Cardiac muscle cell (in vitro differentiated cells and primary cell): ENCODE measurements at regions not wholly inside any gene's neighbourhood (a gene's known extent, or its start where the extent isn't known, plus 50 kb on each side); places are given as distances from the start of the nearest gene placed in this dataset.
A peak's percentile ranks its signal among the peaks of the same experiment; 100 is the strongest.

Experiments used
- DNase-seq, 2 donors: peaks; one replicate each; pipeline versions ENCODE4 v3.0.0 to v3.0.0-alpha.2; 2010 to 2017; ENCODE audit warnings: low read depth in 1 of 2, low spot score in 1 of 2
- H3K27ac ChIP-seq: fragments of 200-600 bp; sonication (generic); 2 replicates; pipeline ENCODE4 v1.5.1; 2016
- H3K27me3 ChIP-seq: fragments of 200-600 bp; sonication (generic); 2 replicates; pipeline ENCODE4 v1.6.0; 2016; ENCODE audit warnings: control low read depth
- H3K36me3 ChIP-seq: fragments of 200-600 bp; sonication (generic); 2 replicates; pipeline ENCODE4 v1.5.1; 2016; ENCODE audit warnings: control low read depth
- H3K4me1 ChIP-seq: fragments of 200-600 bp; sonication (generic); 2 replicates; pipeline ENCODE4 v1.8.1; 2017; ENCODE audit warnings: low read depth, mild to moderate bottlenecking, mixed run types
- H3K4me3 ChIP-seq: fragments of 200-600 bp; sonication (generic); 2 replicates; pipeline ENCODE4 v1.5.1; 2016; ENCODE audit warnings: mild to moderate bottlenecking
- H3K9me3 ChIP-seq: fragments of 200-600 bp; sonication (generic); 2 replicates; pipeline ENCODE4 v1.5.1; 2017; ENCODE audit warnings: low read depth, mild to moderate bottlenecking, control low read depth
- TF ChIP-seq, protein P1 (sequence below): IDR thresholded peaks from 2 replicates; pipeline ENCODE4 v1.5.1; 2012; ENCODE audit warnings: low read depth, mild to moderate bottlenecking, low read length

DNA sequence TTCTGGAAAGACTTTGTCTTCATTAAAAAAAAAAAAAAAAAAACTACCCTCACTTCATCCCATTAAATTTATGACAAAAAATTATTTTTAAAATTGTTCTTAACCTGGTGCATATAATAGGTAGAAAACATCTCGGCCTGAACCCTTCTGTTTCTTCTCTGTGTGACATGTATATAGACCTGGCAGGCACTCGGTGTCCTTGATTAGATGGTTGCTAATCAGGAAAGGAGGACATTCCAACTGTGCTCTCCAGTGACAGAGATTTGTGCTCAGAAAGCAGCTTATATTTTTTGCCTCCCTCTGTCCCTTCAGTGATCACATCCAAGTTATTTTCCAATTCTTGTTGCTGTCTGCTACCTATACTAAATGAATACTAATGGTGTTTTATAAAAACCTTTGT is 355.6 kb downstream of the CBLL2 start:
- peaks cover 32% of the 10 kb centered on the region for H3K4me1 ChIP-seq
- DNase-seq = peak in 1 of 2 donors; percentile 59
- no peaks in the 10 kb centered on the region for H3K36me3 ChIP-seq
- no peak overlapping the region for H3K4me3 ChIP-seq
- no peaks in the 10 kb centered on the region for H3K9me3 ChIP-seq
- H3K27me3 ChIP-seq = no peaks in the 10 kb centered on the region
- TF ChIP-seq, protein P1, sequence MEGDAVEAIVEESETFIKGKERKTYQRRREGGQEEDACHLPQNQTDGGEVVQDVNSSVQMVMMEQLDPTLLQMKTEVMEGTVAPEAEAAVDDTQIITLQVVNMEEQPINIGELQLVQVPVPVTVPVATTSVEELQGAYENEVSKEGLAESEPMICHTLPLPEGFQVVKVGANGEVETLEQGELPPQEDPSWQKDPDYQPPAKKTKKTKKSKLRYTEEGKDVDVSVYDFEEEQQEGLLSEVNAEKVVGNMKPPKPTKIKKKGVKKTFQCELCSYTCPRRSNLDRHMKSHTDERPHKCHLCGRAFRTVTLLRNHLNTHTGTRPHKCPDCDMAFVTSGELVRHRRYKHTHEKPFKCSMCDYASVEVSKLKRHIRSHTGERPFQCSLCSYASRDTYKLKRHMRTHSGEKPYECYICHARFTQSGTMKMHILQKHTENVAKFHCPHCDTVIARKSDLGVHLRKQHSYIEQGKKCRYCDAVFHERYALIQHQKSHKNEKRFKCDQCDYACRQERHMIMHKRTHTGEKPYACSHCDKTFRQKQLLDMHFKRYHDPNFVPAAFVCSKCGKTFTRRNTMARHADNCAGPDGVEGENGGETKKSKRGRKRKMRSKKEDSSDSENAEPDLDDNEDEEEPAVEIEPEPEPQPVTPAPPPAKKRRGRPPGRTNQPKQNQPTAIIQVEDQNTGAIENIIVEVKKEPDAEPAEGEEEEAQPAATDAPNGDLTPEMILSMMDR = no peak
- no peak overlapping the region for H3K27ac ChIP-seq

DNA sequence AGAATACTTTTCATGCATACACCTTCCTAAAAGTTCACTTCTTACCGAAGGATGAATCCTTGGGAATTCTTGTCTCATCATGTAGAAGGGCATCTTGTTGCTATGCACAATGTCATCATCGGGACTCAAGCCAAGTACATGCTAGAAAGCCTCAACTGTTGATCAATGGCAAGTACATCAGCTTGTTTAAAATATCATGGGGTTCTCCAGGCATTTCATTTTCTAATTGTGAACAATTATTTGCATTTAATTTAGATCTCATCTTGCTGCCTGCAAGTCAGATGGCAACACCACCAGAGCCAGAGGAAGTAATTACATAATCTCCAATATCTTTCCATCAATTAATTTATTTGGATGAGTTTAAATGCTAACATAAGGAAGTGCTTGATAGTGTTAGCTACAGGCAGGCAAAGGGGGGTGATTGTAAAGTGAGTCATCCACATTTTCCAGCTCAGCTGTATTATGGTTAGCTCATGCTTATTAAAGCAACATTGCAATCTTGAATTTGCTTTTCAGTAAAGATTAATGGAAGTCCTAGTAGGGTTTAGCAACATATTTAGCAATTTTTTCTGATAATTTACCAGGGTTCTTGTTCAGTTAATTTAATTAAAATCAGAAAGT is 356.5 kb downstream of the CBLL2 start:
- no peaks in the 10 kb centered on the region for H3K36me3 ChIP-seq
- H3K4me3 ChIP-seq = no peak overlapping the region
- no peaks in the 10 kb centered on the region for H3K9me3 ChIP-seq
- TF ChIP-seq, protein P1 = no peak
- H3K27ac ChIP-seq = no peak overlapping the region
- peak in 1 of 2 donors; percentile 40 for DNase-seq
- no peaks in the 10 kb centered on the region for H3K27me3 ChIP-seq
- H3K4me1 ChIP-seq = peaks cover 32% of the 10 kb centered on the region

DNA sequence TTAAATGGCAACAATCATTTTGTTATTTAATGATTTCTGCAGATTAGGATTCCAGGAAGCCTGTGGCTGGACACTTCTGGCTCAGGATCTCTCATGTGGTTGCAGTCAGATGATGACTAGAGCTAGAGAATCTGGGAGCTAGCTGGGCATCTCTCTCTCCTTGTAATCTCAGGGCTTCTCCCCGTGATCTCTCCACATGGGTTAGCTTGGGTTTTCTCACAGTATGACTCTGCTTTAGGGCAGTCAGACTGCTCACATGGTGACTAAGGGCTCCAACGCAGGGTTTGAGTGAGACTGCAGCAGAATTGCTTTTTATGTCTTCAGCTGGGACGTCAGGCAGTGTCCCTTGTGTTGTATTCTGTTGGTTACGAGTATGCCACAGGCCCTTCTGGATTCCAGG is 361.4 kb downstream of the CBLL2 start:
- TF ChIP-seq, protein P1 = no peak
- Histone ChIP-seq H3K27me3 (no peaks in the 10 kb centered on the region), H3K27ac (no peak overlapping the region), H3K4me1 (peaks cover 17% of the 10 kb centered on the region), H3K36me3 (no peaks in the 10 kb centered on the region), H3K9me3 (no peaks in the 10 kb centered on the region), H3K4me3 (no peak overlapping the region)
- peak in 1 of 2 donors; percentile 49 for DNase-seq

DNA sequence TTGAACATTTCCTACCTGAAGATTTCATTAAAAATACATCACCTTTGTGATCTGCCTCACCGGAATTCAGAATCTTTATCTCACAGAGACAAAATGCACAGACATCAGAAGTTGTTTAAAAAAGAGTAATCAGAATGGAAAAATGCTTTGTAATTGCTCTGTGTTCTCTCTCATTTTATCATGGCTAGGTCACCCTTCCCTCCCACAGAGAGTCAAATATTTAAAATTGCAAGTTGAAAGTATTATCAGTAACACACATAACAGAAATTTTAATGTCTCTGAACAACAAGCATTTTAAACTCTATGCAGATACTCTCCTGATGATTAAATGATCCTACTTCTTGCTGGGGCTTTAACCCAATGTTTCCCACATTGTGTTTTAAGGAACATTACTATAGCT is 362.0 kb downstream of the CBLL2 start:
- H3K9me3 ChIP-seq = no peaks in the 10 kb centered on the region
- no peaks in the 10 kb centered on the region for H3K36me3 ChIP-seq
- H3K27me3 ChIP-seq = no peaks in the 10 kb centered on the region
- H3K4me3 ChIP-seq = no peak overlapping the region
- TF ChIP-seq, protein P1 = no peak
- no peak overlapping the region for H3K27ac ChIP-seq
- peak in 1 of 2 donors; percentile 39 for DNase-seq
- H3K4me1 ChIP-seq = peaks cover 17% of the 10 kb centered on the region

DNA sequence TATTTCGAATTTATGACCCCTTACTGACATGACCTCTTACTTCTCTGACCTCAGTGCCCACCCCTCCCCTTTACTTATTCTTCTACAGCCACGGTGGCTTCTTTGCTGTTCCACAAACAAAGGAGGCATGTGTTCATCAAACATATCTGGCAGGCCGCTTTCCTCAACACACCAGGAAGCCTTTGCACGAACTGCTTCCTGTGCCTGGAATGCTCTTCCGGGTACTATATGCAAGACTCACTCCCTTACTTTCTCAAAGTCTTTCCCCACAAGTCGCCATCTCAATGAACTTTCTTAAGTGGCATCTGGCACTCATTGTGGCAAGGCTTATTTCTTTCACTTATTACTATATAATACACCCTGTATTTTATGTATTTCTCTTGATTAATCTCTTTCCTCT is 351.5 kb upstream of the DDX53 start:
- Histone ChIP-seq H3K4me1 (peaks cover 2% of the 10 kb centered on the region), H3K4me3 (no peak overlapping the region), H3K36me3 (no peaks in the 10 kb centered on the region), H3K9me3 (no peaks in the 10 kb centered on the region), H3K27me3 (no peaks in the 10 kb centered on the region), H3K27ac (no peak overlapping the region)
- no peak for DNase-seq
- TF ChIP-seq, protein P1 = no peak

DNA sequence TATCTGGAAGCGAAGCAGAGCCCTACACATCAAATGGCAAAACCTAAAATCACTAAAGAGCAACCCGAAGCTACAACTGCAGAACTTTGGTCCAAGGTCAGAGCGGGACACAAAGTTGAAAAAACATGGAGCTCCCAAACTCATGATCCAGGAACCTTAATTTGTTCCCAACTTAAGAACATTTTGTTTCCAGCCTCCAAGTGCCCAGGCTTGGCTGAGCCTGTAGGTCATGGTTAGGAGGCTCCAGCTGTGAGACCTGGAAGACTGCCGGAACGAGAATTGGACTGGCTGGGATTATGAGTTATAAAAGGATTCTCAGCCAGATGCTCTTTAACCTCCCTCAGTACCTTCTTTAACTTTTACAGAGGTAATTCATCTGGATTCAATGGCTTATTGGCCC is 349.1 kb upstream of the DDX53 start:
- Histone ChIP-seq H3K4me1 (peaks cover 6% of the 10 kb centered on the region), H3K27me3 (no peaks in the 10 kb centered on the region), H3K4me3 (no peak overlapping the region), H3K9me3 (no peaks in the 10 kb centered on the region), H3K27ac (no peak overlapping the region), H3K36me3 (no peaks in the 10 kb centered on the region)
- no peak for DNase-seq
- TF ChIP-seq, protein P1 = no peak
